HepG2 (cell line): ENCODE measurements at regions not wholly inside any gene's neighbourhood (a gene's known extent, or its start where the extent isn't known, plus 50 kb on each side); places are given as distances from the start of the nearest gene placed in this dataset.

ENCODE experiments used
- ATAC-seq: fragments of 200-7000 bp; cut with Tn5 transposase; 3 replicates; pipeline ENCODE4 v1.9.1; 2020; ENCODE audit warnings: mild to moderate bottlenecking, moderate library complexity
- BruUV-seq: library from RNA; stranded (reverse); fragments of 400-500 nt; replicated peaks from 2 replicates; lab custom pipeline; 2021; lab: Mats Ljungman, UMichigan
- CTCF ChIA-PET: fragments of 300-600 bp; formaldehyde crosslinking; extraction: SDS; loops from one replicate; lab custom pipeline; 2021; ENCODE audit warnings: low total read pairs, inconsistent platforms, low intra/inter-chr PET ratio; lab: Yijun Ruan, JAX
- POLR2A ChIA-PET: fragments of 350-600 bp; sonication (Branson Sonifier 250); formaldehyde crosslinking; loops from one replicate; lab custom pipeline; 2020; ENCODE audit warnings: antibody characterized with exemption, inconsistent platforms; lab: Yijun Ruan, JAX
- DNase-seq: peaks from one replicate; pipeline ENCODE4 v3.0.0-alpha.2; 2015; ENCODE audit warnings: low spot score
- FAIRE-seq: peaks from 3 replicates; lab custom pipeline; 2011; peaks lifted over from hg19 to GRCh38; lab: Jason Lieb, UNC
- H2AFZ ChIP-seq: one replicate; pipeline ENCODE4 v1.6.1; 2011; ENCODE audit warnings: low read length, inconsistent platforms
- H3K27ac ChIP-seq: fragments of 300-600 bp; 3 replicates; pipeline ENCODE4 v1.8.0; 2011; ENCODE audit warnings: mixed run types, mild to moderate bottlenecking, mixed read lengths, low read length, inconsistent platforms; ENCODE audit not compliant: insufficient read depth; ENCODE audit errors: extremely low read length
- H3K27me3 ChIP-seq, 2 experiments: fragments of 200-600 bp in 1 of 2; 2 replicates in 1 of 2; 3 replicates in 1 of 2; pipeline versions ENCODE4 v1.6.0 to v1.8.0; 2011; ENCODE audit warnings: low read length in 2 of 2, mild to moderate bottlenecking in 2 of 2, moderate library complexity in 2 of 2, inconsistent platforms in 1 of 2; ENCODE audit not compliant: insufficient read depth in 2 of 2, control insufficient read depth in 1 of 2
- H3K36me3 ChIP-seq, 2 experiments: fragments of 200-600 bp in 1 of 2; replicated peaks in 1 of 2; 2 replicates in 1 of 2; 3 replicates in 1 of 2; pipeline versions ENCODE4 v1.5.1 to v1.8.0; 2011; ENCODE audit warnings: low read length in 2 of 2, inconsistent platforms in 1 of 2; ENCODE audit not compliant: insufficient read depth in 2 of 2, control insufficient read depth in 1 of 2
- H3K4me1 ChIP-seq: 2 replicates; pipeline ENCODE4 v1.5.1; 2012; ENCODE audit warnings: low read length, inconsistent platforms; ENCODE audit not compliant: insufficient read depth
- H3K4me2 ChIP-seq: 2 replicates; pipeline ENCODE4 v1.6.0; 2011; ENCODE audit warnings: low read depth, low read length, inconsistent platforms
- H3K4me3 ChIP-seq, 3 experiments: fragments of 200-600 bp in 1 of 3; sonication (generic), shearing (Covaris generic) in 1 of 3; replicated peaks in 1 of 3; 2 replicates each; pipeline ENCODE4 v1.5.1; 2011 to 2016; ENCODE audit warnings: low read length in 3 of 3, inconsistent platforms in 2 of 3, low read depth in 2 of 3, mild to moderate bottlenecking in 2 of 3, control low read depth in 1 of 3, mixed read lengths in 1 of 3; ENCODE audit not compliant: insufficient read depth in 1 of 3
- H3K79me2 ChIP-seq: one replicate; pipeline ENCODE4 v1.6.1; 2011; ENCODE audit warnings: low read length, inconsistent platforms; ENCODE audit not compliant: insufficient read depth
- H3K9ac ChIP-seq: 2 replicates; pipeline ENCODE4 v1.6.0; 2011; ENCODE audit warnings: mild to moderate bottlenecking, low read depth, low read length, inconsistent platforms; ENCODE audit not compliant: insufficient read depth
- H3K9me3 ChIP-seq: 2 replicates; pipeline ENCODE4 v1.5.1; 2012; ENCODE audit warnings: mild to moderate bottlenecking, low read length
- H4K20me1 ChIP-seq: 2 replicates; pipeline ENCODE4 v1.6.0; 2011; ENCODE audit warnings: inconsistent platforms, mild to moderate bottlenecking, low read length, moderate library complexity; ENCODE audit not compliant: insufficient read depth
- ATAD3A ChIP-seq: sonication (generic); formaldehyde crosslinking; IDR thresholded peaks from 2 replicates; pipeline ENCODE4 v1.4.0; 2020; ENCODE audit warnings: missing genetic modification reagents
- GZF1 ChIP-seq: sonication (generic); formaldehyde crosslinking; IDR thresholded peaks from 2 replicates; pipeline ENCODE4 v1.5.1; 2020; ENCODE audit warnings: mild to moderate bottlenecking, missing genetic modification reagents
- HNF1B ChIP-seq: sonication (generic); formaldehyde crosslinking; IDR thresholded peaks from 2 replicates; pipeline ENCODE4 v1.5.1; 2020; ENCODE audit warnings: mild to moderate bottlenecking, moderate library complexity, missing genetic modification reagents
- KDM3A ChIP-seq: IDR thresholded peaks from 2 replicates; pipeline ENCODE4 v1.6.1; 2018; ENCODE audit warnings: low read depth, missing compliant biosample characterization
- MLLT10 ChIP-seq: sonication (generic); formaldehyde crosslinking; IDR thresholded peaks from 2 replicates; pipeline ENCODE4 v1.4.0; 2020; ENCODE audit warnings: missing genetic modification reagents
- MTF1 ChIP-seq: sonication (generic); formaldehyde crosslinking; IDR thresholded peaks from 2 replicates; pipeline ENCODE4 v1.5.0; 2020; ENCODE audit warnings: missing genetic modification reagents
- PBX2 ChIP-seq: IDR thresholded peaks from 2 replicates; pipeline ENCODE4 v1.6.1; 2016; ENCODE audit warnings: control low read depth
- YY1 ChIP-seq: IDR thresholded peaks from 2 replicates; pipeline ENCODE4 v1.6.1; 2011; ENCODE audit warnings: low read length, low read depth, moderate library complexity, mild to moderate bottlenecking; ENCODE audit not compliant: insufficient read depth, insufficient replicate concordance
- ZBTB1 ChIP-seq: sonication (generic); formaldehyde crosslinking; IDR thresholded peaks from 2 replicates; pipeline ENCODE4 v1.4.0; 2020; ENCODE audit warnings: missing genetic modification reagents, borderline replicate concordance
- ZNF230 ChIP-seq: sonication (generic); formaldehyde crosslinking; IDR thresholded peaks from 2 replicates; pipeline ENCODE4 v1.4.0; 2020; ENCODE audit warnings: mild to moderate bottlenecking, missing genetic modification reagents
- ZNF264 ChIP-seq: sonication (generic); formaldehyde crosslinking; IDR thresholded peaks from 2 replicates; pipeline ENCODE4 v1.4.0; 2020; ENCODE audit warnings: missing genetic modification reagents
- WGBS: methylation state at CpG from one replicate; pipeline ENCODE4 v1.1.6; 2017; ENCODE audit warnings: low lambda C conversion rate; 5-methylcytosine and 5-hydroxymethylcytosine counted together
- in situ Hi-C: cut with HindIII; loops from 2 replicates; pipeline ENCODE4 v1.10.0; 2017; ENCODE audit warnings: low pct_unique_long_range_greater_than_20kb; ENCODE audit not compliant: extremely low pct_ligation_motif_present
- intact Hi-C: fragments of 100-400 bp; cut with micrococcal nuclease; formaldehyde crosslinking; loops from one replicate; pipeline ENCODE4 v1.10.0; 2022; ENCODE audit not compliant: unreplicated experiment

GRCh38 chr5:4383518-4384198 lies 756.5 kb upstream of the ADAMTS16 start:
- TF ChIP-seq PBX2 (CRISPR knock-in tag): no peak
- no peak for TF ChIP-seq KDM3A
- no peak for TF ChIP-seq HNF1B (CRISPR knock-in tag)
- TF ChIP-seq GZF1 (CRISPR knock-in tag): no peak
- TF ChIP-seq ZNF264 (CRISPR knock-in tag): no peak
- no peak for TF ChIP-seq ZNF230
- TF ChIP-seq MTF1 (CRISPR knock-in tag): no peak
- TF ChIP-seq YY1: no peak
- TF ChIP-seq ATAD3A (CRISPR knock-in tag): no peak
- TF ChIP-seq MLLT10: no peak
- no peak for TF ChIP-seq ZBTB1 (CRISPR knock-in tag)
- CTCF ChIA-PET: no interaction called here
- Histone ChIP-seq H3K4me3 (no peak overlapping the region), H3K9me3 (peaks cover 89% of the 10 kb centered on the region), H3K36me3 (no peaks in the 10 kb centered on the region), H3K79me2 (no peaks in the 10 kb centered on the region), H3K27ac (no peak overlapping the region), H4K20me1 (no peaks in the 10 kb centered on the region), H3K4me2 (no peak overlapping the region), H3K4me1 (no peaks in the 10 kb centered on the region), H3K27me3 (no peaks in the 10 kb centered on the region; a peak in 1 of 5 replicates), H3K9ac (no peak overlapping the region), H2AFZ (no peak overlapping the region)
- in situ Hi-C loops: no loop called here
- intact Hi-C loops: no loop called here
- BruUV-seq: no TSS peak
- POLR2A ChIA-PET: no interaction called here
- no peak for ATAC-seq
- no peak for DNase-seq
- FAIRE-seq: no peak
- 5% methylated on average over 7 of the region's 7 CpGs for WGBS
